Mammary epithelial cell (primary cell): ENCODE measurements at regions not wholly inside any gene's neighbourhood (a gene's known extent, or its start where the extent isn't known, plus 50 kb on each side); places are given as distances from the start of the nearest gene placed in this dataset.

ENCODE experiments used
- EZH2 ChIP-seq: IDR thresholded peaks from 2 replicates; pipeline ENCODE4 v1.6.1; 2012; ENCODE audit warnings: low read length, inconsistent platforms, borderline replicate concordance
- TF ChIP-seq, protein P1 (sequence below), 2 donors: IDR thresholded peaks in 1 of 2; conservative IDR thresholded peaks in 1 of 2; 2 replicates each; pipeline ENCODE4 v1.5.1; 2011 to 2012; ENCODE audit warnings: inconsistent platforms in 2 of 2, low read length in 2 of 2, mild to moderate bottlenecking in 2 of 2, control low read depth in 1 of 2, low read depth in 1 of 2; ENCODE audit not compliant: insufficient read depth in 1 of 2; ENCODE audit errors: extremely low read depth in 1 of 2

DNA sequence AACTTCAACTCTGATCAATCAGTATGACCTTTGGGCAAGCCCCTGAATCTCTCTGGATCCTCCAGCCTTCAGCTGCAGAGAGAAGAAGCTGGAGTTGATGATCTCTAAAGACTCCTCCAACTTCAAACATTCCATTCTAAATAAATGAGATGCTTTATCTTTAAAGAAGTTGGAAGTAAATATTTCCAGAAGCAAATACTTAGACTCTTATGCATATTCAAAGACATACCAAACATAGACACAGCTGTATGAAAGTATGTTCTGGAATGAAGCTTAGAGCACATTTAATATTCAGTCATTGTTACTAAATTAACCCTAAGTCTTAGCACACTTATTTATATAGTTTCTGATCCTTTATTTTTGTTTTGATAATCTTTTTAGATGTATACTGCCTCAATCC lies 77.6 kb upstream of the ACP3 start:
- no peak for TF ChIP-seq EZH2
- TF ChIP-seq, protein P1, sequence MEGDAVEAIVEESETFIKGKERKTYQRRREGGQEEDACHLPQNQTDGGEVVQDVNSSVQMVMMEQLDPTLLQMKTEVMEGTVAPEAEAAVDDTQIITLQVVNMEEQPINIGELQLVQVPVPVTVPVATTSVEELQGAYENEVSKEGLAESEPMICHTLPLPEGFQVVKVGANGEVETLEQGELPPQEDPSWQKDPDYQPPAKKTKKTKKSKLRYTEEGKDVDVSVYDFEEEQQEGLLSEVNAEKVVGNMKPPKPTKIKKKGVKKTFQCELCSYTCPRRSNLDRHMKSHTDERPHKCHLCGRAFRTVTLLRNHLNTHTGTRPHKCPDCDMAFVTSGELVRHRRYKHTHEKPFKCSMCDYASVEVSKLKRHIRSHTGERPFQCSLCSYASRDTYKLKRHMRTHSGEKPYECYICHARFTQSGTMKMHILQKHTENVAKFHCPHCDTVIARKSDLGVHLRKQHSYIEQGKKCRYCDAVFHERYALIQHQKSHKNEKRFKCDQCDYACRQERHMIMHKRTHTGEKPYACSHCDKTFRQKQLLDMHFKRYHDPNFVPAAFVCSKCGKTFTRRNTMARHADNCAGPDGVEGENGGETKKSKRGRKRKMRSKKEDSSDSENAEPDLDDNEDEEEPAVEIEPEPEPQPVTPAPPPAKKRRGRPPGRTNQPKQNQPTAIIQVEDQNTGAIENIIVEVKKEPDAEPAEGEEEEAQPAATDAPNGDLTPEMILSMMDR (conservative IDR thresholded peaks at IDR 0.05 in 1 of 2, IDR thresholded peaks at IDR 0.05 in 1 of 2; ENCODE audit: extremely low read depth in 1 of 2, insufficient read depth in 1 of 2, low read depth in 1 of 2, low read length in 2 of 2) = no peak
